Duodenal mucosa (tissue), 2 donors: ENCODE measurements at regions not wholly inside any gene's neighbourhood (a gene's known extent, or its start where the extent isn't known, plus 50 kb on each side); places are given as distances from the start of the nearest gene placed in this dataset.

Source experiments
- H3K27ac ChIP-seq: one replicate; pipeline ENCODE4 v1.7.0; 2013; ENCODE audit warnings: low read depth, low read length
- H3K27me3 ChIP-seq, 2 donors: one replicate each; pipeline ENCODE4 v1.7.0; 2013; ENCODE audit warnings: low read length in 2 of 2, control low read depth in 1 of 2; ENCODE audit not compliant: insufficient read depth in 2 of 2, control insufficient read depth in 1 of 2
- H3K36me3 ChIP-seq, 2 donors: one replicate each; pipeline ENCODE4 v1.7.0; 2013; ENCODE audit warnings: low read length in 2 of 2, control low read depth in 1 of 2; ENCODE audit not compliant: insufficient read depth in 2 of 2, control insufficient read depth in 1 of 2
- H3K4me1 ChIP-seq, 2 donors: one replicate each; pipeline ENCODE4 v1.7.0; 2013; ENCODE audit warnings: low read length in 2 of 2, control low read depth in 1 of 2; ENCODE audit not compliant: insufficient read depth in 2 of 2, control insufficient read depth in 1 of 2
- H3K4me3 ChIP-seq, 2 donors: one replicate each; pipeline ENCODE4 v1.7.0; 2013; ENCODE audit warnings: low read length in 2 of 2, low read depth in 1 of 2
- H3K9ac ChIP-seq, 2 donors: one replicate each; pipeline ENCODE4 v1.7.0; 2013; ENCODE audit warnings: low read length in 2 of 2, low read depth in 1 of 2
- H3K9me3 ChIP-seq, 2 donors: one replicate each; pipeline ENCODE4 v1.7.0; 2013; ENCODE audit warnings: low read length in 2 of 2, control low read depth in 1 of 2; ENCODE audit not compliant: control insufficient read depth in 1 of 2

DNA sequence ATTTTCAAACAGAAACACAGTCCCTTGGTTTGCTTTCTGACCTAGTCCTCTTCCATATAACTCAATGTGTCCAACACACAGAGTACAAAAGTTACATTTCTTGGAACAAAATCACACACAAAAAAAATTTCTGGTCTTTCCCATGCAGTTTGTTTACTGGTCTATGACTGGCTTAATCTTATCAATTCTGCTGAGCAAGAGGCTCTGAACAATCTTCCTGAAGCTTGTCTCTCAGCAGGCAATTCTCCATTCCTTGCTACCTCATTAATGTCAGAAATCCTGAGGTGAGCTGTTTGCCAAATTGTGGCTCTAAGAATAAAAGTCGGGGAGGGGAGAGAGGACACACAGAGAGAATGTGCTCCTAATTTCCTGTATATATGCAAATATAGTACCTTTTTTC is 423.6 kb downstream of the HLX start:
- Histone ChIP-seq H3K4me3 (no peak overlapping the region), H3K36me3 (no peaks in the 10 kb centered on the region), H3K27me3 (no peaks in the 10 kb centered on the region), H3K9me3 (no peaks in the 10 kb centered on the region), H3K4me1 (no peaks in the 10 kb centered on the region), H3K27ac (no peak overlapping the region), H3K9ac (no peak overlapping the region)

DNA sequence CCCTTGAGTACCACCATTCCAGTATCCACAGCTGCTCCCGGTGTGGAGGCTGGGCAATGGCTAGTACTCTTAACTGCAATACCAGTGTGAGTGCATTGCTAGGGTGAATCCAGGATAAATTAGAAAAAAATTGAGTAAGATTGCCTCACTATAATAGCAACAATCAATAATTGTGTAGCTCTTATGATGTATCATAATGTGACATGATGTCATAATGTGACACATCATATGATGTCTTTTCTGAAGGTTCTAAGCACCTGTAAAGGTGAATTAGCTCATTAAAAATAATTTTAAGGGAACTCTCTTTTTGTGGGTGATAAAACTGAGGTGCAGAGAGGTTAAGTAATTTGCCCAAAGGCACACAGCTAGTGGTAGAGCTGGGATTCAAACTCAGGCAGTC is 424.4 kb downstream of the HLX start:
- H3K27ac ChIP-seq: no peak overlapping the region
- H3K9ac ChIP-seq: no peak overlapping the region
- no peaks in the 10 kb centered on the region for H3K4me1 ChIP-seq
- H3K36me3 ChIP-seq: no peaks in the 10 kb centered on the region
- no peaks in the 10 kb centered on the region for H3K27me3 ChIP-seq
- H3K9me3 ChIP-seq: no peaks in the 10 kb centered on the region
- no peak overlapping the region for H3K4me3 ChIP-seq

DNA sequence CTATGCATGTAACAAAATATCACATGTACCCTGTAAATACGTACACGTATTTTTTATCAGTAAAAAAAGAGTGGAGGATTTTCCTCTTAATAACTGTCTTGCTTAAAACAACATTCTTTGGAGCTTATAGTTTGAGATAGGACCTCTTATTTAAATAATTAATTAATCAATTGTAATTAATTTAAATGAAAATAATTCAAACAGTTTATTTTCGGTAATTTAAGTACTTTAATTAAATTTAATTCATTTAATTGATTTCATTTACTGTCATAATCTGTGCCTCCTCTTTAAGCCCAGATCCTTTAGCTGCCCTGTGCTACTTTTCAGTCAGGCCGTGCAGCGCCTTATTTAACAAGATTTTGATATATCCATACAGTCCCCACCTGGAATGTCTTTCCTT is 427.0 kb downstream of the HLX start:
- no peaks in the 10 kb centered on the region for H3K36me3 ChIP-seq
- no peak overlapping the region for H3K4me3 ChIP-seq
- no peaks in the 10 kb centered on the region for H3K4me1 ChIP-seq
- no peaks in the 10 kb centered on the region for H3K27me3 ChIP-seq
- H3K9me3 ChIP-seq: no peaks in the 10 kb centered on the region
- H3K27ac ChIP-seq: no peak overlapping the region
- no peak overlapping the region for H3K9ac ChIP-seq

DNA sequence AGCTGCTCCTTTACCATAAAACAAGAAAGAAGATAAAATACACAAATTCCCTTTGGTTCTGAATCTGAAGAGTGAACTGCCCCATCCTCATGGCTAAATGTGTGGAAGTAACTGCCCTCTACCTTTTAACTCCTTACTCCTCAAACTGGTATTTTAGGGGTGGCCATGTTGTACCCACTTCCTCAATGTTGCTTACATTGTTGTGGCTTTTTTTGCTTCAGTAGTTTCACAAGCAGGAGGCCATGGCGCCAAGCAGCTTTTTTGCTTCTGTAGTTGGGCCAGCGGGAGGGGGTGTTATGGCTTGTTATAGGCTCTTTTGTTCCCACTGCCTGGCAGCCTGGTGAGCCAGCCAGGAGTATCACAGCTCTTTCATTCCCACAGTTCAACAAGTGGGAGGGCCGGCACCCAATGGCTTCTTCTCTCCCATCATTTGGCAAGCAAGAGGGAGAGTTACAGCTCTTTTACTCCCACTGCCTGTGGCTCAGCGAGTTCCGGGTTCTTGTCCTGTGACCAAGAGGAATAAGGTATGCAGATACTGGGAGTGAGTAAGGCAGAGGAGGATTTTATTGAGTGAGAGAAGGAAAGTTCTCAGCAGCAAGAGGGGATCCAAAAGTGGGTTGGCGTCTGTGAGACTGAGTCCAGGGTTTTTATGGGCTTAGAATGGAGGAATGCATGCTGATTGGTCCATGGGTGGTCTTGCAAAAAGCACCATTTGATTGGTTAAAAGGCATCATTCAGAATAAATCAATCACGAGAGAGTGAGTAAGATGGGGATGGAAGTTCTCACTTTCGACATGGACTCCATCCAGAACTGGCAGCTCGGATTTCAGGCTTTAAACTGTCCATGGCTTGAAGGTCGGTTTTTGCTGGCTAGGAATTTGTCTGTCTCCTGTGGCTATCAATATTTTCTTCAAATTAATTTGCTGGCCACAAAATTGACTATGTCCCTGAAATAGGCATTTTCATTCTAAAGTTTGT is 429.6 kb downstream of the HLX start:
- no peak overlapping the region for H3K27ac ChIP-seq
- no peak overlapping the region for H3K9ac ChIP-seq
- no peaks in the 10 kb centered on the region for H3K4me1 ChIP-seq
- H3K4me3 ChIP-seq: no peak overlapping the region
- no peaks in the 10 kb centered on the region for H3K36me3 ChIP-seq
- no peaks in the 10 kb centered on the region for H3K27me3 ChIP-seq
- H3K9me3 ChIP-seq: no peaks in the 10 kb centered on the region

DNA sequence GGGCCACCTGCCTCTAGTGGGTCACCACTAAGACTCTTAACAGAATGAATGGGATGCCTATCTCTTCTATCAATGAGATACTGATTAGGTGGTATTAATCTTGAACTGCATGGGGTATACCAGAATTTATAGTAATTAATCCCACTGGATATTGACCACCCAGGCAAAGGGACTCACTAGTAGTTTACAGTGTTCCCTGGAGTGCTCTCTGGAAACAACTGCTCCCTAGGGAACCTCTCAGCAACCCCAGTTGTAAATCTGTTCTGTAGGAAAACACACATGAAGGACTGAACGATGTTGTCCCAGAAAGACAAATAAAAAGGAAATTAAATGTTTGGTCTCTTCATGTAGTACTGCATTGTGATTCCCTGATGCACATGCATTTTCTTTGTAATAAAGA is 430.5 kb downstream of the HLX start:
- Histone ChIP-seq H3K27ac (no peak overlapping the region), H3K4me1 (no peaks in the 10 kb centered on the region), H3K27me3 (no peaks in the 10 kb centered on the region), H3K36me3 (no peaks in the 10 kb centered on the region), H3K9me3 (no peaks in the 10 kb centered on the region), H3K4me3 (no peak overlapping the region), H3K9ac (no peak overlapping the region)

DNA sequence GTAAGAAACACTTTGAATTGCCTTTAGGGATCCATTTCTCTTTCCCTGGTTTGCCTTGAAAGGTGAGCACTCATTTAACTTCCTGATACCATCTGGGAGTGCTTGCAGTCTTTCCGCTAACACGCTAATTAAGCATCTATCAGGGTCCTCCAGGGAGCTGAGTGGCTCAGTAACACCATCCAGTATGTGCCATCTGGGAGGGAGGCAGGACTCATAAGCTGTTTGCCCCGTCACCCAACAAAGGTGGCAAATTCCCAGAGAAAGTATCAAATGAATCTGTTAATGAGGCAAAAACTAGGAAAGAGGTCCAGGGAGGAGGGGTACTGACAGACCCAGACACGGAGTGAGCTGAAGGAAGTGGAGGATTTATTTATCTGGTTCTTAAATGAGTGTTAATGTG is 430.9 kb downstream of the HLX start:
- Histone ChIP-seq H3K9me3 (no peaks in the 10 kb centered on the region), H3K4me3 (no peak overlapping the region), H3K4me1 (no peaks in the 10 kb centered on the region)

DNA sequence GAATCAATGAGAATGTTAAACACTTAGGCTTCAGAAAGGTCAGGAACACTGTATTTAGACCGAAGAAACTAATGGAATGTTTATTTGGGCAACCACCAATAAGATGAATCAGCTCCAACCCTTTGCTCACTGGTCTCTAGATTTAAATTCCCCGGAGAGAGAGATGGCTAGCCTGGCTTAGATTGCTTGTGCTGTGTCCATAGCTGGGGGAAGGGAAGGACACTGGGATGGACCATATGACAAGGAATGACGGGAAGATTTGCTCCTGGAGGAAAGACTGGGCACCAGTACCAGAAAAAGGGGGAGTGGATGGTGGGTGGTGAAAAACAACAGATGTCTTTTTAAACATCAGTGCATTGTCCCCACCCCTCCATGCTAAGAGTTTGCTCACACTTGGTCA is 426.6 kb downstream of the DUSP10 start:
- H3K27me3 ChIP-seq: no peaks in the 10 kb centered on the region
- no peak overlapping the region for H3K27ac ChIP-seq
- H3K4me3 ChIP-seq: no peak overlapping the region
- no peaks in the 10 kb centered on the region for H3K36me3 ChIP-seq
- no peaks in the 10 kb centered on the region for H3K9me3 ChIP-seq
- no peak overlapping the region for H3K9ac ChIP-seq
- H3K4me1 ChIP-seq: no peaks in the 10 kb centered on the region

More for the DNA sequence above, 430.9 kb downstream of the HLX start:
- Histone ChIP-seq H3K27me3 (no peaks in the 10 kb centered on the region), H3K9ac (no peak overlapping the region), H3K36me3 (no peaks in the 10 kb centered on the region), H3K27ac (no peak overlapping the region)

DNA sequence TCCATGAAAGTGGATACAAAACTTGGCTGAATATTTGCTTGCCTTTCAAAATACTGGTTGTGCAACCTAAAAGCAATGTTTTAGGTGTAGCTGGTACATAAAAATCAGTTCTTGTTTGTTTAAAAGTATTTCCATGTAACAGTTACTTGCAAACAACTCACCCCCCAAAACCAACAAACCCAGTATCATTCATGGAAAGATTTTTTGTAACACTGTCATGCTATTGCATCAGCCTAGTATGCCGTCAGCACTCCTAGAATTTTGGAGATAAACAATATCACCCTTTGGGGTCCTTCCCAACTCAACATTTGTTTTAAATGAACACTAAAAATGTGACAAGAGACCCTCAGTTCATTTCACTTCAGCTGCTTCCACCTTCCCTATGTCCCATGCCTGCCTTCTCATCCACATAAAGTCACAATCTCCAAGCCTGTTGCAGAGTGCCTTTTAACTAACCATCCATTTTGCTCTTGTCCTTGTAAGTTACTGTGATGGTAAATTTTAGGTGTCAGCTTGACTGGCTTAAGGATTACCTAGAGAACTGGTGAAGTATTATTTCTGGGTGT is 425.3 kb downstream of the DUSP10 start:
- Histone ChIP-seq H3K9me3 (no peaks in the 10 kb centered on the region), H3K4me3 (no peak overlapping the region), H3K4me1 (no peaks in the 10 kb centered on the region), H3K27ac (no peak overlapping the region), H3K36me3 (no peaks in the 10 kb centered on the region), H3K9ac (no peak overlapping the region), H3K27me3 (no peaks in the 10 kb centered on the region)

DNA sequence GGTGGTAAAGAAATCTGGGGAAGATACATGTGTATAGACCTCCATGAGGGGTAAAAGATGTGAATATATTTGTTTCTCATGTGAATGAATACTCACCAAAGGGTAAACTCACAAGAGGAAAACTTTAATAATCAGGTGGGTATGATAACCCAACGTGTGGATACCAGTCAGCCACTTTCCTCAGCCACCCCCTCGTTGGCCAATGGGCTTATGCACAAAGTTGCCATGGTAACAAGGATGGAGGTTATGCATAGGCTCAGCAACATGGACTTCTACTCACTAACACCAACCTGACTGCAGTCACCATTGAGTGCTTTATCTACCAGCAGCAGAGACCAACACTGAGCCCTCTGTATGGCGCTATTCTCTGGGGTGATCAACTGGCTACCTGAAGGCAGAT is 424.4 kb downstream of the DUSP10 start:
- Histone ChIP-seq H3K27ac (no peak overlapping the region), H3K4me3 (no peak overlapping the region), H3K9me3 (no peaks in the 10 kb centered on the region), H3K9ac (no peak overlapping the region), H3K4me1 (no peaks in the 10 kb centered on the region), H3K27me3 (no peaks in the 10 kb centered on the region), H3K36me3 (no peaks in the 10 kb centered on the region)

DNA sequence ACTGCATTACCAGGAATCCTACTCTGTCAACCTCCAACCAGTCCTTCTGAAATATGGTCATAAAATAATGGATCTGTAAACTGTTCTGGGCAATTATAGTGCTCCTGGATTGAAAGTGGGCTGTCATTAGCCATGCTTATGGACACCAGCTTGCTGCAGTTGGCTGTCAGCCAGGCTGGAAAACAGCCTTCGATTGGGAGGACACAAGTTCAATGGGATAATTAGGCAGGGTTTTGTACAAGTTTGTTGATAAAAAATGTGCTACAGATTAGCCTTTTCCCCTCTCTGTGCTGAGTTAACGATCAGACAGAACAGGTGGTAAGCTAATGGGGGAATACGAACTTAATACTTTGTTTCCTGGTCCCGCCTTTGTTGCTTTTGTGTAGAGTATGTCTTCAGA is 413.9 kb downstream of the DUSP10 start:
- H3K27me3 ChIP-seq: no peaks in the 10 kb centered on the region
- no peaks in the 10 kb centered on the region for H3K36me3 ChIP-seq
- no peak overlapping the region for H3K9ac ChIP-seq
- peaks cover 0 to 6% of the 10 kb centered on the region in 2 donors for H3K9me3 ChIP-seq
- no peak overlapping the region for H3K27ac ChIP-seq
- no peak overlapping the region for H3K4me3 ChIP-seq
- no peaks in the 10 kb centered on the region for H3K4me1 ChIP-seq
